ENCODE measurements at regions not wholly inside any gene's neighbourhood (a gene's known extent, or its start where the extent isn't known, plus 50 kb on each side); places are given as distances from the start of the nearest gene placed in this dataset.

DNA sequence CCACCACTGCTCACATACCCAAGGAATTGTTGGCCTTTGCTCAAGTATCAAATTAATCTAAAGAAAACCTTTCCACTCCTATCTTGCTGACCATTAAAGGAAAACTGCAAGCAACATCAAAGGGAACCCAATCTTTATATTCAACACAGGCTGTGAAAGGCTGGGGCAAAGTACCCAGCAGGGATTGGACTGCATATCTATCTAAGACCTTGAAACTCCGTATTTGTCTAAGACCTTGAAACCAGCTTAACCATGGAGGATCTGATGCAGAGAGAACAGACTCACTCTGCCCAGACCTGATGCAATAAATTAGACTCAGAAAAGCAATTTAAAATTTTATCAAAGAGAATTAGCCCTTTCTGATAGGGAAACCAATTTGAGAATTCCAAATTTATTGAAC, 102.2 kb downstream of the DIO2 start:
- Histone ChIP-seq H3K27ac (no peak overlapping the region), H3K4me3 (no peak overlapping the region), H3K9me3 (no peaks in the 10 kb centered on the region), H3K27me3 (no peaks in the 10 kb centered on the region), H3K36me3 (no peaks in the 10 kb centered on the region), H3K4me1 (no peaks in the 10 kb centered on the region)
- WGBS = 88% methylated on average over 1 of the region's 1 CpG
- no peak for DNase-seq (ENCODE audit: low spot score in 2 of 2)
- TF ChIP-seq EP300 (IDR thresholded peaks at IDR 0.05) (no peak), POLR2AphosphoS5 (IDR thresholded peaks at IDR 0.05) (no peak), POLR2A (IDR thresholded peaks at IDR 0.05) (no peak), CTCF (IDR thresholded peaks at IDR 0.05) (no peak)

DNA sequence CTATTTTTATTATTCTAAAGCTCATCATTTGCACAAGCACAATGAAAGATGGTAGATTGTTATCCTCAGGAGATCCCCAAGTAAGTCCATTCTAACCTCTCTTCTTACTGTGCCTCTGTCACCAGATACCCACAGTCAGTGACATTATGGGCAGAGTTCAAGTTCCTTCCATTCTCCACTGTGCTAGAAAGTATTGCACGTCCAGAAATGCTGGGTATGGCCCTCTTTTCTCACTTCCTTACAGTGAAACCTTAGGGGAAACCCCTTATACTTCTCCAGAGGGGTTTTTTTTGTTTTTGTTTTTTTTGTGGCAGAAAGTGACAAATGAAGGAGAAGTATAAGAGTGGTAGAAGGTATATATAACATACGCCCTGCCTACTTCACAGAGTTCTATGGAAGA, 102.9 kb downstream of the DIO2 start:
- no peaks in the 10 kb centered on the region for H3K9me3 ChIP-seq
- WGBS = 78% methylated on average over 2 of the region's 2 CpGs

DNA sequence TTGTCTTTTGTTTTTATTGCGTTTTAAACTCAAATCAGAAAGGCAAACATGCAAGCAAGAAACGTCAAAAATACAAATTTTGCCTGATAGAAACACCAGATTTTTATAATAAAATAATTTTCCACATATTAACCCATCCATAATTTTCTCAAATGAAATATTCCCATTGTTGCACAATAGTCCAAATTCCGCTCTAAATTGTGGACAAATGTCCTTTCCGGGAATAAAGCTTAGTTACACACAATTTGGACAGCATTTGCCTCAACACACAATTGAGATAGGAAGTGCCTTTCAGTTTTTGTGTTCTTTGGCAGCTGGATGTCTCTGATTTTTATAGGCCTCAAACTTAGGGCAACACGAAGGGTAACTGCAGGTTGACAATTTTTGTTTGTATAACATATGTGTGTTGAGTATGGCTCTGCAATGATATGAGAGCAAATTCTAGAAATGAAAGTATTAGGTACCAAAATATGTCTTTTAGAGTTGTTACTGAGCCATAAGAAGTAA, 105.8 kb downstream of the DIO2 start:
- H3K27ac ChIP-seq = no peak overlapping the region
- TF ChIP-seq POLR2AphosphoS5 (IDR thresholded peaks at IDR 0.05) (no peak), CTCF (IDR thresholded peaks at IDR 0.05) (no peak), POLR2A (IDR thresholded peaks at IDR 0.05) (no peak), EP300 (IDR thresholded peaks at IDR 0.05) (no peak)
- no peaks in the 10 kb centered on the region for H3K4me1 ChIP-seq
- no peaks in the 10 kb centered on the region for H3K27me3 ChIP-seq
- no peaks in the 10 kb centered on the region for H3K9me3 ChIP-seq
- no peak overlapping the region for H3K4me3 ChIP-seq
- DNase-seq (ENCODE audit: low spot score in 2 of 2) = no peak
- 57% methylated on average over 5 of the region's 5 CpGs for WGBS
- H3K36me3 ChIP-seq = no peaks in the 10 kb centered on the region

More for the DNA sequence above, 102.9 kb downstream of the DIO2 start:
- Histone ChIP-seq H3K27me3 (no peaks in the 10 kb centered on the region), H3K27ac (no peak overlapping the region), H3K4me1 (no peaks in the 10 kb centered on the region), H3K36me3 (no peaks in the 10 kb centered on the region), H3K4me3 (no peak overlapping the region)
- TF ChIP-seq POLR2AphosphoS5 (IDR thresholded peaks at IDR 0.05) (no peak), POLR2A (IDR thresholded peaks at IDR 0.05) (no peak), CTCF (IDR thresholded peaks at IDR 0.05) (no peak), EP300 (IDR thresholded peaks at IDR 0.05) (no peak)
- no peak for DNase-seq (ENCODE audit: low spot score in 2 of 2)

DNA sequence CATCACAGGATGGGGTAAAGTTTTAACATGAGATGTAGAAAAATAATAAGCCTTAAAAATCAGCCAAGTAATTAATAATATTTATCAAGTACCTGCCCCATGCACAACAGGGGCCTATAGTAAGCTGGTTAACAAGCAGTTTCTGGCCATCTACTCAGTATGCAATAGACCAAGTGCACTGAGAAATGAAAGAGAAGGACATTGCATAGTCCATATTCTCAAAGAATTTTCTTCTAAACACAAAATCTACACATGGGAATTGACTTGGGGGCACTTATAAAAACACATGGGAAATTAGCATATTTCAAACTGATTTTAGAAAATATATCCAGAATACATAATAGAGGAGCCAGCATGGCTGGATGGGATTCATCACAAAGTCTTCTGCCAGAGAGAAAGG, 109.5 kb downstream of the DIO2 start:
- Histone ChIP-seq H3K27me3 (no peaks in the 10 kb centered on the region), H3K27ac (no peak overlapping the region), H3K9me3 (no peaks in the 10 kb centered on the region), H3K36me3 (no peaks in the 10 kb centered on the region), H3K4me1 (no peaks in the 10 kb centered on the region), H3K4me3 (no peak overlapping the region)
- no peak for DNase-seq (ENCODE audit: low spot score in 2 of 2)
- TF ChIP-seq POLR2A (IDR thresholded peaks at IDR 0.05) (no peak), POLR2AphosphoS5 (IDR thresholded peaks at IDR 0.05) (no peak)

GRCh38 chr14:80100681-80101080, 110.6 kb downstream of the DIO2 start:
- WGBS = 88% methylated on average over 7 of the region's 7 CpGs
- DNase-seq (ENCODE audit: low spot score in 2 of 2) = no peak
- Histone ChIP-seq H3K27me3 (no peaks in the 10 kb centered on the region), H3K36me3 (no peaks in the 10 kb centered on the region), H3K4me1 (no peaks in the 10 kb centered on the region), H3K27ac (no peak overlapping the region), H3K9me3 (no peaks in the 10 kb centered on the region), H3K4me3 (no peak overlapping the region)
- no peak for TF ChIP-seq POLR2AphosphoS5 (IDR thresholded peaks at IDR 0.05)
- TF ChIP-seq POLR2A (IDR thresholded peaks at IDR 0.05) = no peak
- no peak for TF ChIP-seq EP300 (IDR thresholded peaks at IDR 0.05)
- no peak for TF ChIP-seq CTCF (IDR thresholded peaks at IDR 0.05)

- no peaks in the 10 kb centered on the region for H3K36me3 ChIP-seq
- no peaks in the 10 kb centered on the region for H3K4me1 ChIP-seq
- H3K27ac ChIP-seq = no peak overlapping the region
- no peaks in the 10 kb centered on the region for H3K9me3 ChIP-seq
- H3K27me3 ChIP-seq = no peaks in the 10 kb centered on the region
- no peak overlapping the region for H3K4me3 ChIP-seq
- DNase-seq (ENCODE audit: low spot score in 2 of 2) = no peak
- 78% methylated on average over 4 of the region's 4 CpGs for WGBS
- TF ChIP-seq POLR2A (IDR thresholded peaks at IDR 0.05) = no peak
- TF ChIP-seq CTCF (IDR thresholded peaks at IDR 0.05) = no peak
- TF ChIP-seq EP300 (IDR thresholded peaks at IDR 0.05) = no peak
- TF ChIP-seq POLR2AphosphoS5 (IDR thresholded peaks at IDR 0.05) = no peak
These were observed 115.7 kb downstream of the DIO2 start for GRCh38 chr14:80095623-80096022.
